Right ventricle myocardium superior (tissue), 1 donor: ENCODE measurements at regions not wholly inside any gene's neighbourhood (a gene's known extent, or its start where the extent isn't known, plus 50 kb on each side); places are given as distances from the start of the nearest gene placed in this dataset.
"Not testable (repeated sequence)": the region's sequence is repeated elsewhere in the genome, so short reads cannot be mapped to it uniquely, and the experiment has no call there.

Source experiments
- ATAC-seq: fragments of 200-7000 bp; cut with Tn5 transposase; one replicate; pipeline ENCODE4 v1.9.1; 2020; ENCODE audit warnings: mild to moderate bottlenecking; ENCODE audit not compliant: poor library complexity
- DNase-seq: peaks from one replicate; pipeline ENCODE4 v3.0.0-alpha.2; 2020
- intact Hi-C: fragments of 100-400 bp; cut with DNase I; formaldehyde crosslinking; loops from one replicate; pipeline ENCODE4 v1.11.2; 2022
- donor health status: DM: no; HTN: yes; CAD: no; lungs with severe emphysema.

GRCh38 chr5:96289287-96289686, 143.8 kb downstream of the PCSK1 start:
- intact Hi-C loops, DNase-seq, ATAC-seq: not testable (repeated sequence)

DNA sequence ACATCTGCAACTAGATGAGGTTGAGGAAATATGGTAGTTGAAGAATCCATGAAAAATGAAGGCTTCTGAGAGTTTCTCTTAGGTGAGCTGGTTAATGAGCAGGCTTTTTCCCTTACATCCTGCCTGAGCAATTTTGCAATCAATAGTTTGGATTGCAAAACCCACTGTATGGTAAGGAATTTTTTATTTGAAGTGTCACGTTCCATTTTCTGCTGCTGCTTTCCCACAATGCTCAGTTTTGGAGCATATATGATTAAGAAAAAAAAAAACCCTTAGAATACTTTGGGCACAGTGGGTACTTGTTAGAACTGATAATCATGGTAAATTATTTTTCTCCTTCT, 144.2 kb downstream of the PCSK1 start:
- intact Hi-C loops: no loop called here
- ATAC-seq (no peak), DNase-seq (no peak)

GRCh38 chr5:96288166-96288844, 144.7 kb downstream of the PCSK1 start:
- ATAC-seq: no peak
- intact Hi-C loops: no loop called here
- no peak for DNase-seq

DNA sequence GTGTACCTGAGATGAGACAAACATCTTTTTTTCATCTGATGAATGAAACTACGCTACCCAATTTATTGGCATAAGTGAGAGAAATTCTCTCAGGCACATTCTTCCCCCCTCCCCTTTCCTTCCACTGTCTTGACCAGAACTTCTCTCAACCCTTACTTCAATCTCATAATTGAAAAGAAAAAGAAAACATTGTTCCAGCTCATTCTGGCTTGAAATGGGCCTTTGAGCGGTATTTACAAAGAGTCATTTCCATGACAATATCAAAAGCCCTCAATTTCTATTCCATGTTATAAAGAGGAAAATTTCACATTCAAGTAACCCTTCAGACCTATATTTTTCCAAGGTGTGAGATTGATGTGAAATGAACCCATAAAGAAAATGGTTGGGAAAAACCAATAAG, 145.9 kb downstream of the PCSK1 start:
- intact Hi-C loops: no loop called here
- DNase-seq: no peak
- no peak for ATAC-seq

- intact Hi-C loops: no loop called here
- DNase-seq (no peak), ATAC-seq (no peak)
These were observed 147.2 kb downstream of the PCSK1 start for GRCh38 chr5:96285823-96286222.

- no peak for DNase-seq
- no peak for ATAC-seq
- intact Hi-C loops: no loop called here
These were observed 148.2 kb downstream of the PCSK1 start for GRCh38 chr5:96284727-96285389.

- intact Hi-C loops: no loop called here
- ATAC-seq: no peak
- DNase-seq: no peak
These were observed 149.5 kb downstream of the PCSK1 start for GRCh38 chr5:96283589-96283988.

DNA sequence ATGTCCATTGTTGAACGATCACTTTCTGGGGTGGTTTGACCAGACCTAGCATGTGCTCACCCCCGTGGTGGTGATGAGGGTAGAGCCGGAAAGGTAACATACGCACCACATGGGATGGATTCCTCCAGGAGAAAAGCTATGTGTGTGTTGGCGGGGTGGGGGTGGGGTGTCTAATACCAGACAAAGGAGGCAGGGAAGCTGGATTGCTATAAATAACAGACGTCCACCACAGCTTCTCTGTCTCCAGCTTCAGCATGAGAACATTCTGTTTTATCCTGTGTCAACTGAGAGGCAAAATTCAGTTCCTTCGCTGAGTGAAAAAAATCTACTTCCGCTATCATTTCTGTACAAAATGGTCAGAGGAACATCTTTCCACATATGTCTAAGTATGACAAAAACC, 151.0 kb downstream of the PCSK1 start:
- intact Hi-C loops: no loop called here
- ATAC-seq (peak; percentile 92), DNase-seq (no peak)

DNA sequence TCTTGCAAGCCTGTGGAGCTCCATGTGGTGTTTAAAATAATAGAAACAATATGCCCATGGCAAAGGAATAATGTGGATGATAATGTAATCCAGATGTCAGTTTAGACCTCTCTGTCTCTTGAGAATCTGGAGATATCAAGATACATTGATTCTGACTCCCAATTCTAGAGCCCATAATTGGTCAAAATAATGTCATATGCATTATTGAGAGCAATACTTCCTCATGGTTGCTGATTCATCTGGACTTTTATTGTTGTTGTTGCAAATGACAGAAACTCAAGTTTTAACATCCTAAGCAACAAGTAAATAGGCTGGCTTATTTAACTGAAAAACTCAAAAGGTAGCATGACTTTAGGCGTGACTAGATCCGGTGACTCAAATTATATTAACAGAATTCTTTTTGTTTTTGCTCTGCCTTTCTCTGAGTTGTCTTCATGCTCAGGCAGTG, 152.1 kb downstream of the PCSK1 start:
- DNase-seq: no peak
- intact Hi-C loops: no loop called here
- no peak for ATAC-seq

GRCh38 chr5:96279801-96280542, 153.1 kb downstream of the PCSK1 start:
- intact Hi-C loops: no loop called here
- no peak for DNase-seq
- no peak for ATAC-seq

DNA sequence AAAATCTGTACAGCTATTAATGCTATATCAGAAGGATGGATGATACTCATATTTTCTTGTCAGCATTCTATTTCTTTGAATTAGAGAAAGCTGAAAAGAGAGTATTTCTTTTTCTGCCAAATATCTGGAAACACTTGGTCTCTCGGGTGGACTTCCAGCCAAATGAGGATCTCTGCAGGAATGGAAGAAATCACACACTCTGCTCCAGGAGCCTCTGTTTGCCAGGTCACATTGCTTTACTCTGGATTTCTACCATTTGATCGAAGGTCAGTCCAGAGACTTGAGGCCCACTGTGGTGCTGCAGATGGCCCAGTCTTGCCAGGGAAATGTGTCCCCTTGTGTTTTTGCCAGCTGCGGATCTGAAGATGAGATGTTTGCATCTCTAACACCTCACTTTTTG, 154.1 kb downstream of the PCSK1 start:
- intact Hi-C loops: no loop called here
- no peak for ATAC-seq
- no peak for DNase-seq

DNA sequence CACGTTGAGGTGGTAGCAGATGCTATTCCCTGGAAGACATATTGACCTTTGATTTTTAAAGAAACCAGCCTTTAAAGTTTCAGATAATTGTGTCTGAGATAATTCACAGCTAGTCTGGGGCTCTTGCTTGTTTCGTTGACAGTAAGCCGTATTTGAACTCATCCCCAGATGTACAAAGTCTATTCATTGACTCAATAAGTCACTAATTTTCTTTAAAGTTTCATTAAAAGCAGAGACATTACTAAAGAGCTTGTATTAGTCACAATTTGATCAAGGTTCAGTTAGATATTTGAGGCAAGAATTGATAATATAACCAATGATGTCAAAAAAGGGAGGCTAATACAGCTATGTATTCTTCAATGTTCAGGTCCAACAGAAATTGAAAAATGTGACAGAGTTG, 158.0 kb downstream of the PCSK1 start:
- no peak for ATAC-seq
- intact Hi-C loops: no loop called here
- no peak for DNase-seq

DNA sequence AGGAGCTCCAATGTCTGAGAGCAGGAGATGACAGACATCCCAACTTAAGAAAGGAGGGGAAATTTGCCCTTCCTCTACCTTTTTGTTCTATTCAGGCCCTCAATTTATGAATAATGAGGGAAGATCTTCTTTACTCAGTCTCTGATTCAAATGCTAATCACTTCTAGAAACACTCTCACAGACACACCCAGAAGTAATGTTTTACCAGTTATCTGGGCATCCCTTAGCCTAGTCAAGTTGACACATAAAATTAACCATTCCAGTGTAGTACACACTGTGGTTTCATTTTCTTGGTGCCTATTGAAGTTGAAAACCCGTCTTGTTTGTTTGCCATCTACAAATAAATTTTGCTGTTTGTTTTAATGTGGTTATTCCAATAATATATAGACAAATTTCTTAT, 167.6 kb downstream of the PCSK1 start:
- ATAC-seq (no peak), DNase-seq (no peak)
- intact Hi-C loops: no loop called here

- no peak for DNase-seq
- no peak for ATAC-seq
- intact Hi-C loops: no loop called here
These were observed 169.0 kb downstream of the PCSK1 start for GRCh38 chr5:96264047-96264446.

DNA sequence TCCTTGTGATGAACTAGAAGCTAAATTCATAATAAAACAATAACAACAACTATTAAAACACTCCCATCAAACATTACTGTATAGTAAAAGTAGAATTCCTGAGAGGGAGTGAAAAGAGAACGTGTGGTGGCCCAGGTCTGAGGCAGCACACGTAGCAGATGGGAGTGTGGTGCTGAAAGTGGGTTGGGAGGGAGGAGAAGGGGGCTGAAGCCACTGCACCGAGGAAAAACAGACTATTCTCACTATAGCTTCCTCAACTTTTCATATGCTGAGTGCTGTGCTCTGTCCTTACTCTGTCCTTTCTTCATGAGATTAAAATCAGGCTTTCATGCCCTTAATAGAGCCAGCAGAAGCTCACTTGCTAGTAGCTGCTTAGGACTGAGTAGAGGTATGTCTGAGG, 170.9 kb downstream of the PCSK1 start:
- intact Hi-C loops: no loop called here
- ATAC-seq: no peak
- DNase-seq: no peak

GRCh38 chr5:96260009-96260408, 173.0 kb downstream of the PCSK1 start:
- DNase-seq (no peak), ATAC-seq (no peak)
- intact Hi-C loops: no loop called here

DNA sequence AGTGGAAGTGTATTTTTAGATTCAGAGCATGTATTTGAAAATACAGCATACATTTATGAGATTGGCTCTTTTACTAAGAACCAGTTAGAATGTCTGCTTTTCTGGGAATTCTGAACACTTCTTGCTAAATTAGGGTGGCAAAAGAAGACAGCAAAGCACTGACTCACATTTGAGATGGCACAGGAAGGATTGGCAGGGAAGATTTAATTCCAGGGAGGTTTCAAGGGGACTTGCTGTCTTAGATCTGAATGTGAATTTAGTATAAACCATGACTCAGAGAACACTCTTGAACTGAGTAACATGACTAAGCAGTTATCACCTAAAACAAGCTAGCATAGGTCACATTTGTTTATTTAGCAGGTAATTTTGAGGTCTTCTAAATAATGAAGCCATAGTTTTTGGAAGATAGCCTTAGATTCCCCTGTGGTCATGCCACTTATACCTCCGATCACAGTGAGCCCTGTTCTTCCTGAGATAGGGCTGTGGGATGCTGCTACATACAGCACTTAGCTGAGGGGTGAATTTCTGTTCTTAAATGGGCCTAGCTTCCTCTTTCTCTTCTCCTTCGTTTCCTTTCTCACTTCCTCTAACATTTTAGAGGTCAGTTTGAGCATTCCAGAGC, 173.8 kb downstream of the PCSK1 start:
- ATAC-seq: peak; percentile 59
- intact Hi-C loops: no loop called here
- no peak for DNase-seq

- intact Hi-C loops: no loop called here
- ATAC-seq (no peak), DNase-seq (no peak)
These were observed 174.4 kb downstream of the PCSK1 start for GRCh38 chr5:96258692-96259091.

- ATAC-seq: no peak
- intact Hi-C loops: no loop called here
- no peak for DNase-seq
These were observed 175.1 kb downstream of the PCSK1 start for GRCh38 chr5:96257904-96258303.
